ENCODE measurements at regions not wholly inside any gene's neighbourhood (a gene's known extent, or its start where the extent isn't known, plus 50 kb on each side); places are given as distances from the start of the nearest gene placed in this dataset.
"Not testable (repeated sequence)": the region's sequence is repeated elsewhere in the genome, so short reads cannot be mapped to it uniquely, and the experiment has no call there.

- DNase-seq (ENCODE audit: low read depth): not testable (repeated sequence)
These were observed 176.5 kb upstream of the B3GAT1 start for GRCh38 chr11:134588460-134589110.

- no peak for DNase-seq (ENCODE audit: low read depth)
These were observed 175.3 kb upstream of the B3GAT1 start for GRCh38 chr11:134587345-134587744.

GRCh38 chr11:134586726-134587125, 174.7 kb upstream of the B3GAT1 start:
- no peak for DNase-seq (ENCODE audit: low read depth)

GRCh38 chr11:134585666-134586610, 173.9 kb upstream of the B3GAT1 start:
- DNase-seq (ENCODE audit: low read depth): no peak

- DNase-seq (ENCODE audit: low read depth): no peak
These were observed 172.8 kb upstream of the B3GAT1 start for GRCh38 chr11:134584706-134585445.

GRCh38 chr11:134584001-134584561, 172.0 kb upstream of the B3GAT1 start:
- DNase-seq (ENCODE audit: low read depth): no peak

GRCh38 chr11:134583397-134583990, 171.5 kb upstream of the B3GAT1 start:
- no peak for DNase-seq (ENCODE audit: low read depth)

DNA sequence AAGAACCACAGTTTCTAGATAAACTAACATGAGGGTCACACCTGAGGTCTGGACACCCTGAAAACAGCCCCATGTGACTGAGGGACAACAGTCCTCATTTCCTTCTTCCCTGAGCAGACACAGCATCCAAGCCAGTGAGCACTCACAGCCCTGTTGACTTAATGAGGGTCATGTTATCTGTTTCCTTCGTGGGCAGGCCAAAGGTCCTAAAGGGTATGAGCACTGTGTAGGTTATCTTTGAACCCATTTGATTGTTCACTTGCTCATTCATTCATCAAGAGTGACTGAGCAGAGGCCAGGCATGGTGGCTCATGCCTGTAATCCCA, 170.7 kb upstream of the B3GAT1 start:
- no peak for DNase-seq (ENCODE audit: low read depth)

DNA sequence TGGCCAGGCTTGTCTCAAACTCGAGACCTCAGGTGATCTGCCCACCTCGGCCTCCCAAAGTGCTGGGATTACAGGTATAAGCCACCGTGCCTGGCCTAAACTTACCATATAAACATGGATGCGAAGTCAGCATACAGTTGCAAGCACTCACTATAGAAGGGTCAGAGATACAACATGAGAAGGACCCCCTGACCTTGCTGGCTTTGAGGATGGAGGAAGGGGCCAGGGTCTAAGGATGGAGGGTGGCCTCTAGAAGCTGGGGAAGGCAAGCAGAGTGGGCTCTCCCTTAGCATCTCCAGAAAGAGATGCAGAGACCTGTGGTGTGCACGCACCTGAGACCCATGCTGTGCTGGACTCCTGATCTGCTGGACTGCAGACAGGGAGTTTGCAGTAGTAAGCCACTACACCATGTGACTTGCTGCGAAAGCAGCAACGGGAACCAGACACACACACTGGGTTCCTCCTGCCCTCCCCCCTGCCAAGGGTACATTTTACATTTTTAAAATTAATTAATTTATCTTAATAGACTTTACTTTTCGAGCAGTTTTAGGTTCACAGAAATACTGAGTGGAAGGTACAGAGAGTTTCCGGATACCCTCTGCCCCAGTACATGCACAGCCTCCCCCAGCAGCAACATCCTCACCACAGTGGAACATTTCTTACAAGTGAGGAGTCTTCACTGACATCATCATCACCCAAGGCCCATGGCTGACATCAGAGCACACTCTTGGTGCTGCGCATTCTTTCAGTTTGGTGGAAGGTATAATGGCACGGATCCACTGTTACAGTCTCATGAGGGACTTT, 170.1 kb upstream of the B3GAT1 start:
- DNase-seq (ENCODE audit: low read depth): no peak

GRCh38 chr11:134581121-134581626, 169.1 kb upstream of the B3GAT1 start:
- no peak for DNase-seq (ENCODE audit: low read depth)

DNA sequence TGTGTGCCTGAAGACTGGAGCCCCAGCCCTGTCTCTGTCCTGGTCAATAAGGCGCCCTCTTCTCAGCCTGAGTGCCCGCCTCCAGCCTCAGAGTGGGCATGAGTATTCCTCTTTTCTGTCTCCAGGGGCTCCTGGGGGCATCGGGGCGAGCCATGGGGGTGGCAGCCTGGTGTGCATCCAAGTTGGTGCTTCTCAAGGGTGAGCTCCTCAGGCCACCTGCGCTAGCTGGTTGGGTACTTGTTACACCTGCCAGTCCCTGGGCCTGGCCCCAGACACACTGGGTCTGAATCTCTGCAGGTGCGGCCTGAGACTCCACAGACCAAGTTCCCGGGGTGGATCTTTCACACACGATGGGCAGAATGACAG, 168.6 kb upstream of the B3GAT1 start:
- DNase-seq (ENCODE audit: low read depth): no peak

- no peak for DNase-seq (ENCODE audit: low read depth)
These were observed 167.9 kb upstream of the B3GAT1 start for GRCh38 chr11:134579724-134580609.

DNA sequence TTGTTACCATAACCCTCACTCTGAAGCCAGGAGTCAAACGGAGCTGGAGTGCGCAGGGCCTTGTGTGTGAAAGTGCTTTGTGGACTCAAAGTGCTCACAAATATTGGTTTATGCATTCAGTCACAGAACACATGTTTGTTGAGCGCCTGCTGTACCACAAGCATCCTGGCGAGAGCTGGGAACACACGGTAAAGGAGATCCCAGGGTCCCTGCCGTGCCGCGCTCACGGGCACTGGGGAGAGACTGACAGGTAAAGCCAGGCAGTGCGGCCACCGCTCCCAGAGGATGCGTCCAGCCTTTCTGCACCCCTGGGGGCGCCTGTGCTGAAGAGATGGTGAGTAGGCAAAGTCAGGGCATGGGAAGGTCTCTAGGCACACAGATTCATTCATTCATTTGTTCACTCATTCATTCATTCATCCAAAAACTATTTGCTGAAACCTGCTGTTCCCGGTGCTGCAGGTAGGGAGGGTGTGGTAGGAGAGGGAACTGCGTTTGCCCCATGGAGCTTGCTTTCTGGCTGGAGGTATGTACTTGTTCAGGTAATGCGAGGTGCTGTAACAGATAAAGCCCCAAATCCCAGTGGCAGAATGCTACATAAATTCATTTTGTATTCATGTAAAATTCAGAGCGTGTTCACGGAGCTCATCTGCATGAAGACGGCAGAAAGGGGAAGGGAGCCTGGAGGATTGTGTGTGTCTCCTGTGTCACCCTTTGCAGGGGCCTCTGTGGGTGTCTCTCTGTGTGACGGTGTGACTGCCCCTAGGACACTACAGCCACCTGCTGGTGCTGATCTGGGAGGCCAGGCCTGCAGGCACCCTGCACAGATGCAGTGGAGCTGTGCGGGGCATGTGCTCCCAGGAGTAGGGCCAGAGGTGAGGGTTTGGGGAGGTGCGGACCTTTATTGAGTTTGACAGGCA, 167.0 kb upstream of the B3GAT1 start:
- no peak for DNase-seq (ENCODE audit: low read depth)

DNA sequence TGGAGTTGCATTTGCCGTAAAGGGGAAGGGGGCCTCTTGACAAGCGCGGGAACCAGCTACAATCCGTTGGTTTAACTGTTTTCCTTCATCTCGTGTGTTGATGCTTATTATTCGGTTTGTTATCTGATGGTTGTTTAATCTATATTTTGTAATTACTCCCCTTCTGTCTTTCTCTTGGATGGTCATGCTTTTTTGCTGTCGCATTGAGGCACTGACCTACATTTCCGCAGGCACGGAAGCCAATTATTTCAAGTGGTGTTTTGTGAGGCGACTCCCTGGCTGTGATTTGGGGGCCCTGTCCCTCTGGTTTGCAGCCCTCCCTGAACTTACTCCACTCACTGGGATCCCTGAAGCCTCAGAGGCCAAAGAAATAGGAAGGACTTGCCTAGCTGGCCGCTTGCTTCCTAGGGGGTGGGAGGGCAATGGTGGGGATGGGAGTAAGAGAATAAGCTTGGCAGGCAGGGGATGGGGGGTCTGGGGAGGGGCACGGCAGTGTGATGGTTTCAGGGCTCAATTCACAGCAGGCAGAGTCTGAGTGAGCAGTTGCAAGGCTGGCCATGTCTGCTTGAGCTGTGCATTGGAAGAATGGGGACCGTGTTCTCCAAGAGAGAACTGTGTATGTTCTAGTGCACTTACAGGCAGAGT, 165.8 kb upstream of the B3GAT1 start:
- no peak for DNase-seq (ENCODE audit: low read depth)

DNA sequence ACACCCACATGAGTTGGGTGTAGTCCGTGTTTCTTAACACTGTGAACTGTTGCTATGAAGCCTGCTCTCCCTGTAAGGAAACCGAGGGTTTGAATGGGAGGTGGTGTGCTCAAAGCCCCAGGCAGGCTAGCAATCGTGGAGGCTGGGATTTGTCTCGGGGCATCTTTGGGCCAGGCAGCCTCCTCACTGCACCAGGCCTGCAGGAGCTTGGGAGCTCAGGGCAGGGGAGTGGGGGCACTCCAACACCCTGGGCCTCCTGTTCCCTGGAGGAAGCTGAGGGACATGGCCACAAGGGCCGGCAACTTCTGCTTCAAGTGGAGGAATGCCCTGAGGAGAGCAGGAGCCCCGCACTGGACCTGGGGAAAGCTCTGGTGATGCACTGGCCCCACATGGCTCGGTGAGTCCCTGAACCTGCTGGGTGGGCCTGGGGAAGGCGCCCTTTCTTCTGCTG, 164.7 kb upstream of the B3GAT1 start:
- no peak for DNase-seq (ENCODE audit: low read depth)

- no peak for DNase-seq (ENCODE audit: low read depth)
These were observed 164.2 kb upstream of the B3GAT1 start for GRCh38 chr11:134576286-134576685.

- no peak for DNase-seq (ENCODE audit: low read depth)
These were observed 163.6 kb upstream of the B3GAT1 start for GRCh38 chr11:134575504-134576230.

- no peak for DNase-seq (ENCODE audit: low read depth)
These were observed 162.9 kb upstream of the B3GAT1 start for GRCh38 chr11:134574947-134575346.

All from stimulated activated CD4-positive, alpha-beta T cell treated with anti-CD3 and anti-CD28 coated beads, Interleukin-2, amount 100 ng/mL, for 4 hours (primary cell).